Panc1 (cell line): ENCODE measurements at regions not wholly inside any gene's neighbourhood (a gene's known extent, or its start where the extent isn't known, plus 50 kb on each side); places are given as distances from the start of the nearest gene placed in this dataset.

Experiments
- POLR2AphosphoS5 ChIP-seq: IDR thresholded peaks from 2 replicates; pipeline ENCODE4 v1.6.1; 2012; ENCODE audit warnings: mild to moderate bottlenecking, low read depth, low read length, moderate library complexity
- REST ChIP-seq, 2 experiments: IDR thresholded peaks; 2 replicates each; pipeline ENCODE4 v1.6.1; 2011 to 2012; ENCODE audit warnings: low read depth in 2 of 2, control low read depth in 1 of 2, low read length in 1 of 2, mild to moderate bottlenecking in 1 of 2, moderate library complexity in 1 of 2; ENCODE audit not compliant: insufficient read depth in 1 of 2
- TF ChIP-seq, protein P1 (sequence below): fragments of 450-650 bp; IDR thresholded peaks from 2 replicates; pipeline ENCODE4 v1.5.1; 2017; ENCODE audit warnings: mild to moderate bottlenecking

DNA sequence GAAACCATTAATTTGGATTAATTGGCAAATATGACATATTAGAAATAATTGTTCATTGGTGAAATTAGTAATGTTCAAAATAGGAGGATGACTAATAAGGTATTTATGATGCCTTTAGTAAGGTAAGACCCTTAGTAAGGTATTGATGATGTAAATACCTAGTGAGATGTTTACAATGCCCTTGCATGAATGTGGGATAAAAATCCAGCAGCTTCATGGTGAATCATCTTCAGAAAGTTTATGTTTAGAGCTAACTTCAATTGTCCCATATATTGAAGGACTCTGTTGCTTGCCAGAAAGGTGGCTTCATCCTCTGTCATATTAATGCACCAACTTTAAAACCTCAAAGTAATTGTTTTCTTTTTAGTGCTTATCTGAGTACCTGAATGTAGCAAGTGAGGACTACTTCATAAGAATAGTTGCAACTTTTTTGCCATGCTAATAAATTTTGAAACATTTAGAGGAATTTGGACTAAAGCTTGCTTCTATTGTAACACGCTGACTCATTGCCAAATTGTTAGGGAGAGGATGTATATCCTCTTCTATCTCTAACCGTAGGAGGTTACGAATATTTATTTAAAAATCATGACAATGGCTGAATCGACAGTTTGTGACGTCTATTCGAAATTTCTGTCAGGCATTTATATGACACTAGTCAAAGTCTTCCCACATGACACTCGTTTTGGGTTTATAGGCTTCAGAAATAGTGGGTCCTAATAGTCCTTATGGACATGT is 174.1 kb upstream of the HS3ST1 start:
- TF ChIP-seq, protein P1, sequence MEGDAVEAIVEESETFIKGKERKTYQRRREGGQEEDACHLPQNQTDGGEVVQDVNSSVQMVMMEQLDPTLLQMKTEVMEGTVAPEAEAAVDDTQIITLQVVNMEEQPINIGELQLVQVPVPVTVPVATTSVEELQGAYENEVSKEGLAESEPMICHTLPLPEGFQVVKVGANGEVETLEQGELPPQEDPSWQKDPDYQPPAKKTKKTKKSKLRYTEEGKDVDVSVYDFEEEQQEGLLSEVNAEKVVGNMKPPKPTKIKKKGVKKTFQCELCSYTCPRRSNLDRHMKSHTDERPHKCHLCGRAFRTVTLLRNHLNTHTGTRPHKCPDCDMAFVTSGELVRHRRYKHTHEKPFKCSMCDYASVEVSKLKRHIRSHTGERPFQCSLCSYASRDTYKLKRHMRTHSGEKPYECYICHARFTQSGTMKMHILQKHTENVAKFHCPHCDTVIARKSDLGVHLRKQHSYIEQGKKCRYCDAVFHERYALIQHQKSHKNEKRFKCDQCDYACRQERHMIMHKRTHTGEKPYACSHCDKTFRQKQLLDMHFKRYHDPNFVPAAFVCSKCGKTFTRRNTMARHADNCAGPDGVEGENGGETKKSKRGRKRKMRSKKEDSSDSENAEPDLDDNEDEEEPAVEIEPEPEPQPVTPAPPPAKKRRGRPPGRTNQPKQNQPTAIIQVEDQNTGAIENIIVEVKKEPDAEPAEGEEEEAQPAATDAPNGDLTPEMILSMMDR: no peak
- no peak for TF ChIP-seq POLR2AphosphoS5
- TF ChIP-seq REST (IDR thresholded peaks at IDR 0.05; ENCODE audit: insufficient read depth in 1 of 2, low read depth in 2 of 2, low read length in 1 of 2): no peak
